Hematopoietic multipotent progenitor cell treated with erythropoietin and hydrocortisone succinate and interleukin-3 and kit ligand, for 8 days (in vitro differentiated cells): ENCODE measurements at regions not wholly inside any gene's neighbourhood (a gene's known extent, or its start where the extent isn't known, plus 50 kb on each side); places are given as distances from the start of the nearest gene placed in this dataset.
A peak's percentile ranks its signal among the peaks of the same experiment; 100 is the strongest.
"Not testable (repeated sequence)": the region's sequence is repeated elsewhere in the genome, so short reads cannot be mapped to it uniquely, and the experiment has no call there.

Source experiments
- DNase-seq: peaks from one replicate; pipeline ENCODE4 v3.0.0-alpha.2; 2015

GRCh38 chr16:24624102-24624501, 84.7 kb downstream of the RBBP6 start:
- DNase-seq, result no peak

- DNase-seq, result no peak
Measured at GRCh38 chr16:24626256-24626655, 86.9 kb downstream of the RBBP6 start.

DNA sequence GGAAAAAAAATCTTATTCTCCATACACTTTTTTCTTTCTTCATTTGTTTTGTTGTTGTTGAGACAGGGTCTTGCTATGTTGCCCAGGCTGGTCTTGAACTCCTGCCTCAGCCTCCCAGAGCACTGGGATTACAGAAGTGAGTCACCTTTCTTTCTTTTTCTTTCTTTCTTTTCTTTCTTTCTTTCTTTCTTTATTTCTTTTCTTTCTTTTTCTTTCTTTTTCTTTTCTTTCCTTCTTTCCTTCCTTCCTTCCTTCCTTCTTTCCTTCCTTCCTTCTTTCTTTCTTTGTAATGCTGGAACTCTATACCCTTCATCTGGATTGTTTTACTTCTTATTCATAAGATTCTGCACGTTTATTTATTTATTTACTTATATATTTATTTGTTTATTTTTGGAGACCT, 94.5 kb upstream of the TNRC6A start:
- no peak for DNase-seq

GRCh38 chr16:24635900-24636610, 93.4 kb upstream of the TNRC6A start:
- DNase-seq, result peak; percentile 12

DNA sequence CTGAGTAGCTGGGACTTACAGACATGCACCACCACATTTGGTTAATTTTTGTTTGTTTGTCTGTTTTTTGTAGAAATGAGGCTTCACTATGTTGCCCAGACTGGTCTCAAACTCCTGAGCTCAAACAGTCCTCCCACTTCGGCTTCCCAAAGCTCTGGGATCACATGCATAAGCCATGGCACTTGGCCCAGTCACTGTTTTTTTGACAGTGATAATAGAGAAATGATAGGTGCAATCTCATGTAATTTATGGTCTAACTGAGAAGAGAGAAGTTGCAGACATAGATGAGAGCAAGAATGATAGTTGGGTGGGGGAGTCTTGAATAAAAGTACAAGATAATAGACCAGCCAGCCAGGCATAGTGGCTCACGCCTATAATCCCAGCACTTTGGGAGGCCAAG, 89.7 kb upstream of the TNRC6A start:
- no peak for DNase-seq

DNA sequence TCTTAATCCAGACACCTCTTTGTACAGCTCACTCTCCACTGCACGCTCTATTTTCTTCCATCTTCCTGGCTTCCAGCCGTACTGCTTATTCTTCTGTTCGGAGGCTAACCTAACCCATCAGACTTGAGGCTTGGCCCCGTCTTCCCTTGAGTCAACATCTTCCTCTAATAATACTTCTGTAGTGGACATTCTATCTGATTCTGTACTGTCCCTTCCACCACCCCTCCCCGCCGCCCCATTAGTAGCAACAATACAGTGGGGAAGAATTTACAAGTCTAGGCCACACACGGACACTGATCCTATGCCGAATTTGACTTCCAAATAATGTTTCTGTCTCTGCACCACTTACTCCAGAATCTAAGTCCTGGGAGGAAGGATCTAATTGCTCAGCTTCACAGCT, 86.0 kb upstream of the TNRC6A start:
- no peak for DNase-seq

DNA sequence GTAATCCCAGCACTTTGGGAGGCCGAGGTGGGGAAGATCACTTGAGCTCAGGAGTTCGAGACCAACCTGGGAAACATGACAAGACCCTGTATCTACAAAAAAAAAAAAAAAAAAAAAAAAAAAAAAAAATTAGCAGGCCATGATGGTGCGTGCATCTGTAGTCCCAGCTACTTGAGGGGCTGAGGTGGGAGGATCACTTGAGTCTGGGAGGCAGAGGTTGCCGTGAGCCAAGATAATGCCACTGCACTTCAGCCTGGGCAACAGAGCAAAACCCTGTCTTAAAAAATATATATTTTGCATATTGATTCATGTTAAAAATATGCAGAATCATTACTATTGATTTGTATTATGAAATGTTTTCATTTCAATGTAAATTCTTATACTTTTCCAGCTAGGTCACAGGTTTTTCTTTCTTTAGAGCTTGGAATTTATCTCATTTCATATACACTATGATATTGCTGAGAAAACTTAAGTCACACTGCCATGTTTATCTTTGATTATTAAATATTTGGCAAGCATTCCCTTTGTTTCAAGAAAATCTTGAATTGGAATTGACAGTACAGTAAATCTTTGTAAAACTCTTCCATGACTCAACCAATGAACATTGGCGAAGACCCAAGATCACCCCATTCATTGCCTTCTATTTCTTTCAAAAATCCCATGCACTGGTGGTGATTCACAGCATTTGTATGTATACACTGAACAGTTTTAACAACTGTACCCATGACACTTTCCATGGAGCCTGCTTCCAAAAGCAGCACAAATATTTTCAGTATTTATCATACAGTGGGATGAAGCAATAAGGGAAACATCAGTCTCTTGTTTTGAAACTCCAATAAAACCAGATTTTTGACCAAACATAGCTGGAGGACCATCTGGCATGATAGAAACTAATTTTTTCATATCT, 83.5 kb upstream of the TNRC6A start:
- no peak for DNase-seq

GRCh38 chr16:24646646-24646995, 82.8 kb upstream of the TNRC6A start:
- DNase-seq, result no peak

- DNase-seq, result no peak
Measured at GRCh38 chr16:24652209-24652712, 77.2 kb upstream of the TNRC6A start.

GRCh38 chr16:24652803-24653202, 76.6 kb upstream of the TNRC6A start:
- DNase-seq, result no peak

GRCh38 chr16:24653725-24654124, 75.7 kb upstream of the TNRC6A start:
- DNase-seq, result no peak

- DNase-seq, result not testable (repeated sequence)
Measured at GRCh38 chr16:24665942-24666341, 63.5 kb upstream of the TNRC6A start.

GRCh38 chr16:24667244-24667764, 62.1 kb upstream of the TNRC6A start:
- no peak for DNase-seq

DNA sequence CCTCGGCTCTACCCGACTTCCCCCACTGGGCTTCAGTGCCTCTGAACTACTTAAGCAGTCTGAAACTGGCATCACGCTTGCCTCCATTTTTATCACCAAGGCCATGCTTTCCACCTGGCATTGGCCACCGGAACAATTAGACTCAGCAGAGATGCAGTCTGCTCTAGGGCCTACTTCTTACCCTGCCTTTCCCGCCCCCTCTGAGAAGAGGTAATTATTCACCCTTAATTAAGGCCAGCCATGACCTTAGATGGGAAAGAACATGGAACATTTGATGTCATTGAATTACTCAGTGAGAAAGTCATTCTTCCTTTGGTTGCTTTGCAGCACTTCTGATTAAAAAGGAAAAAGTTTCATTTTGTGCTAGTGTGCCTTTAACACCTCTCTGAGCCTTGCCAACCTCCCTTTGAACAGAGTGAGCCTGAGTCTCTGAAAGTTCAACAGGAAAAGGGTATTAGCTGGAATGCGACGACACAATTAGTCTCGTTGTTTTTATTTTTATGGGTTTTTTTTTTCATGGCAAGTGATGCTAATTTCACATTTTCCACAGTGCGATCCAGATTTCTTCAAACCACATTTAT, 60.9 kb upstream of the TNRC6A start:
- no peak for DNase-seq

GRCh38 chr16:24670623-24671454, 58.6 kb upstream of the TNRC6A start:
- DNase-seq, result no peak

DNA sequence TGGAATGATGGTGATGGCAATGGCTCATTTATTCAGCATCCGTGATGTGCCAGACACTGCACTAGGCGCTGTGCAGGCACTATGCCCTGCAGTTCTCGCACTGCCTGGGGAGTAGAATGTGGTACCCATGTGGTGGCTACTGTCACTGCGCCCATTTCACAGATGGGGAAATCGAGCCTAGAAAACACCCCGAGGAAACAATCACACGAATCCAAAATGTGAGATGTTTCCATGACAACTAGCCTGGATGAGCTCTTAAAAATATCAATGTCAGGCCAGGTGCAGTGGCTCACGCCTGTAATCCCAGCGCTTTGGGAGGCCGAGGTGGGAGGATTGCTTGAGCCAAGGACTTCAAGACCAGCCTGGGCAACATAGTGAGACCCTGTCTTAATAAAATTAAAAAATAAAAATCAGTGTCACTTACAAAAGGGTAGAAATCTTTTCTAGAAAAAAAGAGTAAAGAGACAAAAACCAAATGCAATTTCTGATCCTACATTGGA, 57.9 kb upstream of the TNRC6A start:
- DNase-seq, result no peak

DNA sequence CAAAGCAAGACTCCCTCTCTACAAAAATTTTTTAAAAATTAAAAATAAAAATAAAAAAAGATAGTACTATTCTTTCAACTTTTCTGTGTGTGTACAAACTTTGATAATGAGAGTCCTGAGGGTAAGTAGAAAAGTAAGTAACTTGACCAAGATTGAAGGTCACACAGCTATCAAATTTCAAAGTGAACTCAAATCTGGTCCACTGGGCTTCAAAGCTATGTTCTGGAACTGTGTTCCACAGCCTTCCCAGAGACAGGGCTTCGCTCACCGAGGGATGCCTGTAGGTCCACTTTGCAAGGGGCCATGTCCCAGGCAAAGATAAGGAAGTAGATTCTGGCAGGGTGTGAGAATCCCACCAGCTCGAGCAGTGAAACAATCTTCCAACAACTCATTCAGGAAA, 56.3 kb upstream of the TNRC6A start:
- DNase-seq, result no peak

GRCh38 chr16:24674877-24675276, 54.6 kb upstream of the TNRC6A start:
- DNase-seq, result no peak

GRCh38 chr16:24677388-24677787, 52.1 kb upstream of the TNRC6A start:
- no peak for DNase-seq
